DND-41 (cell line): ENCODE measurements at regions not wholly inside any gene's neighbourhood (a gene's known extent, or its start where the extent isn't known, plus 50 kb on each side); places are given as distances from the start of the nearest gene placed in this dataset.

Experiments
- ATAC-seq: fragments of 200-7000 bp; cut with Tn5 transposase; 3 replicates; pipeline ENCODE4 v1.9.1; 2021; ENCODE audit warnings: low read depth; ENCODE audit not compliant: insufficient read depth
- DNase-seq: peaks from one replicate; pipeline ENCODE4 v3.0.0-alpha.2; 2020
- H2AFZ ChIP-seq: 2 replicates; pipeline ENCODE4 v1.6.0; 2012; ENCODE audit warnings: low read depth, low read length
- H3K27ac ChIP-seq: 2 replicates; pipeline ENCODE4 v1.5.1; 2012; ENCODE audit warnings: low read length, inconsistent platforms
- H3K27me3 ChIP-seq: fragments of 200-600 bp; sonication (generic); 2 replicates; pipeline ENCODE4 v1.6.0; 2012; ENCODE audit warnings: low read length, mild to moderate bottlenecking, inconsistent platforms; ENCODE audit not compliant: insufficient read depth, poor library complexity
- H3K36me3 ChIP-seq: 2 replicates; pipeline ENCODE4 v1.5.1; 2012; ENCODE audit warnings: low read length, inconsistent platforms; ENCODE audit not compliant: insufficient read depth
- H3K4me1 ChIP-seq: 2 replicates; pipeline ENCODE4 v1.5.1; 2012; ENCODE audit warnings: mild to moderate bottlenecking, low read length; ENCODE audit not compliant: insufficient read depth
- H3K4me2 ChIP-seq: 2 replicates; pipeline ENCODE4 v1.6.0; 2012; ENCODE audit warnings: mild to moderate bottlenecking, moderate library complexity, low read length, inconsistent platforms; ENCODE audit not compliant: insufficient read depth
- H3K4me3 ChIP-seq, 2 experiments: fragments of 200-600 bp in 1 of 2; shearing (Covaris generic) in 1 of 2; 2 replicates each; pipeline ENCODE4 v1.5.1; 2012 to 2016; ENCODE audit warnings: inconsistent platforms in 2 of 2, low read length in 2 of 2, mild to moderate bottlenecking in 2 of 2, low read depth in 1 of 2, moderate library complexity in 1 of 2
- H3K79me2 ChIP-seq: 2 replicates; pipeline ENCODE4 v1.6.0; 2012; ENCODE audit warnings: low read length, inconsistent platforms; ENCODE audit not compliant: insufficient read depth
- H3K9ac ChIP-seq: 2 replicates; pipeline ENCODE4 v1.6.0; 2012; ENCODE audit warnings: low read depth, mild to moderate bottlenecking, inconsistent platforms, low read length, moderate library complexity
- H3K9me3 ChIP-seq: 2 replicates; pipeline ENCODE4 v1.5.1; 2012; ENCODE audit warnings: low read length, moderate library complexity, mild to moderate bottlenecking, inconsistent platforms; ENCODE audit not compliant: insufficient read depth, severe bottlenecking
- H4K20me1 ChIP-seq: 2 replicates; pipeline ENCODE4 v1.6.0; 2012; ENCODE audit warnings: low read length; ENCODE audit not compliant: insufficient read depth
- CTCF ChIP-seq: IDR thresholded peaks from 2 replicates; pipeline ENCODE4 v1.5.1; 2012; ENCODE audit warnings: borderline replicate concordance, low read length, moderate library complexity, mild to moderate bottlenecking; ENCODE audit not compliant: poor library complexity, severe bottlenecking; ENCODE audit errors: extremely low read depth
- EZH2 ChIP-seq: IDR thresholded peaks from 3 replicates; pipeline ENCODE4 v1.6.1; 2012; ENCODE audit warnings: borderline replicate concordance, low read depth, mild to moderate bottlenecking, moderate library complexity, low read length, inconsistent platforms; ENCODE audit not compliant: severe bottlenecking

DNA sequence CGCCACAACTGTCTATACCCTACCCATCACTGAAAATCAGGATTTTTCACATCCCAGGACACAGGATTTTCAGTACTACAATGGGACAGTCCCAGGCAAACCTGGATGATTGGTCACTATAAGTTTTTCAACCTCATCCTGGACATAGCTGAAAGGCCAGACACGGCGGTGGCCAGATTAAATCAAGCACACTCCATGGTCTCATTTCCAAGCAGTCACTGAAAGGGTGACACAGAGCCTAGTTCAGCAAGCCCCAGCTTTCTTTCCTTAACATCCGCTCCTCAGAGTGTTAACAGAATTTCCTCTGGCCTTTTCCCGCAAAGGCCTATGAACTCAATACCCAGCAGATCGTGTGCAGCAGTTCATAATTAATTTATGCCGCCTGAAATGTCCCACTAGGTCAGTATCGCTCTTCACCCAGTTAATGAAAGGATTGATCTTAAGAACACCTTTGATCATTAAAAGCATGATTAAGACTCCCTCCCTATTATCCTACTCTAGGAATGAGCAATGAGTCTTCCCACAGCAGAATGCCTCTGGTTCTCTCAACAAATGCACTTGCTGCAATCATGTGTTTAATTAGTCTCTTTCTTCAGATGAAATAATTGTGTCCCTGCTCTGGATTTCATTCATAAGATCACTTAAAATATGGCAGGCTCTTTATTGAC lies 104.0 kb upstream of the NANOS1 start:
- no peak for DNase-seq

DNA sequence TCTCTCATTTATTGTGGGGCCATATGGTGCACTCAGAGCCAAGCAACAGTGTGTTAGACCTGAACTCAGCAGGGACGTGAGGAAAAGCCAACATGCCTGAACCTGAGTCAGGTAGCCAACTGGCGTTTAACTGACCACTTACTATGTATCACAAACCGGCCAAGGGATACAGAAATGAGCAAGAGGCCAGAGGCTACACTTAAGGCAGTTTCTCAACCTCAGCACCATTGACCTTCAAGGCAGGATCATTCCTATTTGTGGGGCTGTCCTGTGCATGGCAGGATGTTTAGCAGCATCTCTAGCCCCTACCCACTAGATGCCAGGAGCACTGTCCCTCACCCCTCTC lies 103.5 kb upstream of the NANOS1 start:
- H3K27me3 ChIP-seq: peaks cover 5% of the 10 kb centered on the region
- H2AFZ ChIP-seq: no peak overlapping the region
- no peaks in the 10 kb centered on the region for H3K79me2 ChIP-seq
- TF ChIP-seq EZH2 (no peak), CTCF (no peak)
- no peak overlapping the region for H3K9ac ChIP-seq
- no peak overlapping the region for H3K4me3 ChIP-seq
- H3K4me2 ChIP-seq: no peak overlapping the region
- H3K36me3 ChIP-seq: no peaks in the 10 kb centered on the region
- DNase-seq: no peak
- ATAC-seq: no peak
- no peaks in the 10 kb centered on the region for H3K4me1 ChIP-seq
- no peaks in the 10 kb centered on the region for H4K20me1 ChIP-seq
- H3K9me3 ChIP-seq: peaks cover 11% of the 10 kb centered on the region
- no peak overlapping the region for H3K27ac ChIP-seq

More for the DNA sequence above, 104.0 kb upstream of the NANOS1 start:
- Histone ChIP-seq H3K27me3 (peaks cover 5% of the 10 kb centered on the region), H3K27ac (no peak overlapping the region), H3K79me2 (no peaks in the 10 kb centered on the region), H3K4me2 (no peak overlapping the region), H2AFZ (no peak overlapping the region), H3K9me3 (peaks cover 8% of the 10 kb centered on the region), H3K4me3 (no peak overlapping the region), H4K20me1 (no peaks in the 10 kb centered on the region), H3K36me3 (no peaks in the 10 kb centered on the region), H3K9ac (no peak overlapping the region), H3K4me1 (no peaks in the 10 kb centered on the region)
- no peak for TF ChIP-seq CTCF
- no peak for TF ChIP-seq EZH2
- no peak for ATAC-seq

DNA sequence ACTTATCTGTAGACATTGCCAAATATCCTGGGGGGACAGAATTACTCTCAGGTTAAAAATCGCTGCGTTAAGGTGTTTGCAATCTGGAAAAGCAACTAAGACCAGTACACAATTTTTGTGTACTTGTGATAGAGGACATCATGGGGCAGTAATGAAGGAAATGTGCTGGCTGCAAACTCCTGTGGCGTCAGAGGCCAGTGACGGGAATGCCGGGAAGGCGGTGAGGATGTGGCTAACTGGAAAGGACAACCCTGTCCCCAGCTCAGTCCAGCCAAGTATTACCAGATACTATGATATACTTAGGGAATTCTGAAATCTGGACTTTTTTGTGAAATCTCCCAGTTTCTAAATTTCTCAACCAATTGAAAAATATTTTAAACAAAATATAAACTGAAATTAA lies 103.1 kb upstream of the NANOS1 start:
- DNase-seq (no peak), ATAC-seq (no peak)
- Histone ChIP-seq H3K27me3 (peaks cover 5% of the 10 kb centered on the region), H3K36me3 (no peaks in the 10 kb centered on the region), H4K20me1 (no peaks in the 10 kb centered on the region), H3K4me1 (no peaks in the 10 kb centered on the region), H3K9ac (no peak overlapping the region), H3K9me3 (peaks cover 15% of the 10 kb centered on the region), H3K27ac (no peak overlapping the region), H3K79me2 (no peaks in the 10 kb centered on the region), H3K4me2 (no peak overlapping the region), H3K4me3 (no peak overlapping the region), H2AFZ (no peak overlapping the region)
- TF ChIP-seq CTCF (no peak), EZH2 (no peak)

GRCh38 chr10:118926903-118927302 lies 102.6 kb upstream of the NANOS1 start:
- Histone ChIP-seq H3K9me3 (peaks cover 19% of the 10 kb centered on the region), H3K9ac (no peak overlapping the region), H3K4me2 (no peak overlapping the region), H3K4me3 (no peak overlapping the region), H4K20me1 (no peaks in the 10 kb centered on the region), H3K4me1 (no peaks in the 10 kb centered on the region), H3K79me2 (no peaks in the 10 kb centered on the region), H2AFZ (no peak overlapping the region), H3K27me3 (peaks cover 1% of the 10 kb centered on the region), H3K36me3 (no peaks in the 10 kb centered on the region), H3K27ac (no peak overlapping the region)
- DNase-seq (no peak), ATAC-seq (no peak)
- TF ChIP-seq CTCF: no peak
- no peak for TF ChIP-seq EZH2
